Keratinocyte (primary cell): ENCODE measurements at regions not wholly inside any gene's neighbourhood (a gene's known extent, or its start where the extent isn't known, plus 50 kb on each side); places are given as distances from the start of the nearest gene placed in this dataset.

Experiments
- DNase-seq: peaks from one replicate; pipeline ENCODE4 v3.0.0-alpha.2; 2011; ENCODE audit warnings: low read depth, missing footprints, low spot score
- FAIRE-seq: peaks from 2 replicates; lab custom pipeline; 2011; peaks lifted over from hg19 to GRCh38; lab: Jason Lieb, UNC
- H2AFZ ChIP-seq: 2 replicates; pipeline ENCODE4 v1.6.0; 2012; ENCODE audit warnings: low read length, control low read depth, inconsistent platforms; ENCODE audit not compliant: control insufficient read depth
- H3K27ac ChIP-seq: 2 replicates; pipeline ENCODE4 v1.5.1; 2011; ENCODE audit warnings: low read length; ENCODE audit not compliant: control insufficient read depth, insufficient read depth
- H3K27me3 ChIP-seq: 3 replicates; pipeline ENCODE4 v1.6.0; 2011; ENCODE audit warnings: low read length; ENCODE audit not compliant: control insufficient read depth, insufficient read depth; ENCODE audit errors: extremely low read depth
- H3K36me3 ChIP-seq, 2 experiments: 2 replicates in 1 of 2; 3 replicates in 1 of 2; pipeline ENCODE4 v1.5.1; 2011; ENCODE audit warnings: low read length in 2 of 2, mild to moderate bottlenecking in 1 of 2; ENCODE audit not compliant: control insufficient read depth in 2 of 2, insufficient read depth in 2 of 2; ENCODE audit errors: extremely low read depth in 1 of 2
- H3K4me1 ChIP-seq: 3 replicates; pipeline ENCODE4 v1.5.1; 2011; ENCODE audit warnings: low read length; ENCODE audit not compliant: control insufficient read depth, insufficient read depth; ENCODE audit errors: extremely low read depth
- H3K4me2 ChIP-seq: 3 replicates; pipeline ENCODE4 v1.6.0; 2011; ENCODE audit warnings: low read depth, low read length; ENCODE audit not compliant: control insufficient read depth, insufficient read depth; ENCODE audit errors: extremely low read depth
- H3K4me3 ChIP-seq, 3 experiments: fragments of 200-600 bp in 1 of 3; sonication (generic) in 1 of 3; 2 replicates in 2 of 3; 3 replicates in 1 of 3; pipeline ENCODE4 v1.5.1; 2011 to 2016; ENCODE audit warnings: low read length in 3 of 3, mild to moderate bottlenecking in 3 of 3, control low read depth in 2 of 3, inconsistent platforms in 1 of 3, low read depth in 1 of 3, mixed read lengths in 1 of 3, mixed run types in 1 of 3, moderate library complexity in 1 of 3; ENCODE audit not compliant: control insufficient read depth in 2 of 3, insufficient read depth in 2 of 3; ENCODE audit errors: extremely low read depth in 1 of 3
- H3K79me2 ChIP-seq: 2 replicates; pipeline ENCODE4 v1.6.0; 2012; ENCODE audit warnings: low read length; ENCODE audit not compliant: control insufficient read depth, insufficient read depth
- H3K9ac ChIP-seq: 3 replicates; pipeline ENCODE4 v1.6.0; 2011; ENCODE audit warnings: low read length; ENCODE audit not compliant: control insufficient read depth, insufficient read depth; ENCODE audit errors: extremely low read depth
- H3K9me1 ChIP-seq: 3 replicates; pipeline ENCODE4 v1.6.0; 2011; ENCODE audit warnings: low read length; ENCODE audit not compliant: control insufficient read depth, insufficient read depth; ENCODE audit errors: extremely low read depth
- H3K9me3 ChIP-seq: 2 replicates; pipeline ENCODE4 v1.5.1; 2012; ENCODE audit warnings: low read depth, low read length; ENCODE audit not compliant: control insufficient read depth
- H4K20me1 ChIP-seq: 3 replicates; pipeline ENCODE4 v1.6.0; 2011; ENCODE audit warnings: low read length; ENCODE audit not compliant: control insufficient read depth, insufficient read depth; ENCODE audit errors: extremely low read depth
- EZH2 ChIP-seq: IDR thresholded peaks from one replicate; pipeline ENCODE4 v1.6.1; 2012; ENCODE audit warnings: inconsistent platforms, mild to moderate bottlenecking, low read length, moderate library complexity
- dilution Hi-C: fragments of 300-500 bp; cut with MboI; formaldehyde crosslinking; loops from one replicate; pipeline ENCODE4 v1.7.0; 2020; ENCODE audit warnings: low sequenced_read_pairs; ENCODE audit not compliant: extremely low pct_ligation_motif_present
- TF ChIP-seq, protein P1 (sequence below), 3 experiments: IDR thresholded peaks in 1 of 3; conservative IDR thresholded peaks in 1 of 3; optimal IDR thresholded peaks in 1 of 3; 2 replicates in 2 of 3; 3 replicates in 1 of 3; pipeline versions ENCODE3 to v1.5.1; 2011; ENCODE audit warnings: low read length in 3 of 3, mild to moderate bottlenecking in 3 of 3, moderate library complexity in 2 of 3, control low read depth in 1 of 3, inconsistent platforms in 1 of 3; ENCODE audit not compliant: insufficient read depth in 2 of 3; ENCODE audit errors: extremely low read depth in 1 of 3

DNA sequence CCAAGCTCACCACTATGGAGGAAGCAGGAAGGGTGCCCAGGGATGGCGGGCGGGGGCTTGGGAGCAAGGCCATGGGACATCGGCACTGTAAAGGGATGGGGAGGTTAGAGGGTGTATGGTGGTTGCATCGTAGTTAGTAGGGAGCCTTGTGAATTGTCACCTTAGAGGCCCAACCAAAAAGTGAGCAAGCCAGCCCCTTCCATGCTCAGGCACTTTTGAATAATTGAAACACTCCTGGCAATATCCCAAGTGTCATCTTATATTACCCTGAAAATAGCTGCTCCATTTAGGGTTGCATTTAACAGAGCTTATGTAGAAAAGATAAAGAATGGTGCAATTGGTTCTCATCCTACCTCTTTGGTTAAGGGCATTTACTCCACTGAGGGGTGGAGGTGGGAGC, 169.2 kb downstream of the SAMD5 start:
- H2AFZ ChIP-seq = no peak overlapping the region
- no peaks in the 10 kb centered on the region for H3K27me3 ChIP-seq
- no peak overlapping the region for H3K9ac ChIP-seq
- no peaks in the 10 kb centered on the region for H3K9me1 ChIP-seq
- FAIRE-seq (no peak), DNase-seq (no peak)
- H3K4me1 ChIP-seq = no peaks in the 10 kb centered on the region
- H3K27ac ChIP-seq = no peak overlapping the region
- no peaks in the 10 kb centered on the region for H3K36me3 ChIP-seq
- H3K9me3 ChIP-seq = no peaks in the 10 kb centered on the region
- dilution Hi-C loops = no loop called here
- TF ChIP-seq, protein P1, sequence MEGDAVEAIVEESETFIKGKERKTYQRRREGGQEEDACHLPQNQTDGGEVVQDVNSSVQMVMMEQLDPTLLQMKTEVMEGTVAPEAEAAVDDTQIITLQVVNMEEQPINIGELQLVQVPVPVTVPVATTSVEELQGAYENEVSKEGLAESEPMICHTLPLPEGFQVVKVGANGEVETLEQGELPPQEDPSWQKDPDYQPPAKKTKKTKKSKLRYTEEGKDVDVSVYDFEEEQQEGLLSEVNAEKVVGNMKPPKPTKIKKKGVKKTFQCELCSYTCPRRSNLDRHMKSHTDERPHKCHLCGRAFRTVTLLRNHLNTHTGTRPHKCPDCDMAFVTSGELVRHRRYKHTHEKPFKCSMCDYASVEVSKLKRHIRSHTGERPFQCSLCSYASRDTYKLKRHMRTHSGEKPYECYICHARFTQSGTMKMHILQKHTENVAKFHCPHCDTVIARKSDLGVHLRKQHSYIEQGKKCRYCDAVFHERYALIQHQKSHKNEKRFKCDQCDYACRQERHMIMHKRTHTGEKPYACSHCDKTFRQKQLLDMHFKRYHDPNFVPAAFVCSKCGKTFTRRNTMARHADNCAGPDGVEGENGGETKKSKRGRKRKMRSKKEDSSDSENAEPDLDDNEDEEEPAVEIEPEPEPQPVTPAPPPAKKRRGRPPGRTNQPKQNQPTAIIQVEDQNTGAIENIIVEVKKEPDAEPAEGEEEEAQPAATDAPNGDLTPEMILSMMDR (optimal IDR thresholded peaks at IDR 0.05 in 1 of 3, IDR thresholded peaks at IDR 0.05 in 1 of 3, conservative IDR thresholded peaks at IDR 0.05 in 1 of 3; ENCODE audit: extremely low read depth in 1 of 3, insufficient read depth in 2 of 3, low read length in 3 of 3) = no peak
- TF ChIP-seq EZH2 = no peak
- no peak overlapping the region for H3K4me2 ChIP-seq
- no peaks in the 10 kb centered on the region for H4K20me1 ChIP-seq
- no peak overlapping the region for H3K4me3 ChIP-seq
- H3K79me2 ChIP-seq = no peaks in the 10 kb centered on the region

DNA sequence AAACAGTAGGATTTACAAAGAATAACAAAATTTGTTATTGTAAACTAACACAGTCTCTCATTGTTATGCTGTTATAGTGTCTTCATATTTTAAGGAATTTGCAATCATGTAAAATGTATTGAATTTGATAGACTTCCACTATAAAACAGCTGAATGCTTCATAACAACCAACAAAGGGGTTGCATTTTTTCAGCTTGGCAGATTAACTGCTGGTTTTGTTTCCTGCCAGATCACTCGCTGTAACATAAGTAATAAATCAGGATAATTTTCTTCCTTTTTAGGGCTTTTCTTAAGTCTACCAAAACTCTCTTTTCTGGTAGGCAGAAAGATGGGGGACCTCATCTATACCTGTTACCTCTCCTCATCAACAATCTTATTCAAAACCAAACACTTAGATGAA, 169.8 kb downstream of the SAMD5 start:
- no peaks in the 10 kb centered on the region for H3K27me3 ChIP-seq
- no peaks in the 10 kb centered on the region for H3K36me3 ChIP-seq
- H2AFZ ChIP-seq = no peak overlapping the region
- no peaks in the 10 kb centered on the region for H3K79me2 ChIP-seq
- FAIRE-seq = no peak
- no peaks in the 10 kb centered on the region for H3K9me1 ChIP-seq
- no peak overlapping the region for H3K4me3 ChIP-seq
- H3K4me2 ChIP-seq = no peak overlapping the region
- no peaks in the 10 kb centered on the region for H4K20me1 ChIP-seq
- no peaks in the 10 kb centered on the region for H3K4me1 ChIP-seq
- no peak for DNase-seq
- dilution Hi-C loops = no loop called here
- no peak overlapping the region for H3K27ac ChIP-seq
- no peaks in the 10 kb centered on the region for H3K9me3 ChIP-seq
- TF ChIP-seq, protein P1 (optimal IDR thresholded peaks at IDR 0.05 in 1 of 3, IDR thresholded peaks at IDR 0.05 in 1 of 3, conservative IDR thresholded peaks at IDR 0.05 in 1 of 3; ENCODE audit: extremely low read depth in 1 of 3, insufficient read depth in 2 of 3, low read length in 3 of 3) = no peak
- TF ChIP-seq EZH2 = no peak
- no peak overlapping the region for H3K9ac ChIP-seq
